Stimulated activated CD8-positive, alpha-beta memory T cell treated with anti-CD3 and anti-CD28 coated beads, Interleukin-4, amount 100 ng/mL, for 1 hour (primary cell): ENCODE measurements at regions not wholly inside any gene's neighbourhood (a gene's known extent, or its start where the extent isn't known, plus 50 kb on each side); places are given as distances from the start of the nearest gene placed in this dataset.
"Not testable (repeated sequence)": the region's sequence is repeated elsewhere in the genome, so short reads cannot be mapped to it uniquely, and the experiment has no call there.

Source experiments
- DNase-seq, 2 donors: peaks; one replicate each; pipeline ENCODE4 v3.0.0-alpha.2; 2020; ENCODE audit warnings: low read depth in 2 of 2, low spot score in 1 of 2

DNA sequence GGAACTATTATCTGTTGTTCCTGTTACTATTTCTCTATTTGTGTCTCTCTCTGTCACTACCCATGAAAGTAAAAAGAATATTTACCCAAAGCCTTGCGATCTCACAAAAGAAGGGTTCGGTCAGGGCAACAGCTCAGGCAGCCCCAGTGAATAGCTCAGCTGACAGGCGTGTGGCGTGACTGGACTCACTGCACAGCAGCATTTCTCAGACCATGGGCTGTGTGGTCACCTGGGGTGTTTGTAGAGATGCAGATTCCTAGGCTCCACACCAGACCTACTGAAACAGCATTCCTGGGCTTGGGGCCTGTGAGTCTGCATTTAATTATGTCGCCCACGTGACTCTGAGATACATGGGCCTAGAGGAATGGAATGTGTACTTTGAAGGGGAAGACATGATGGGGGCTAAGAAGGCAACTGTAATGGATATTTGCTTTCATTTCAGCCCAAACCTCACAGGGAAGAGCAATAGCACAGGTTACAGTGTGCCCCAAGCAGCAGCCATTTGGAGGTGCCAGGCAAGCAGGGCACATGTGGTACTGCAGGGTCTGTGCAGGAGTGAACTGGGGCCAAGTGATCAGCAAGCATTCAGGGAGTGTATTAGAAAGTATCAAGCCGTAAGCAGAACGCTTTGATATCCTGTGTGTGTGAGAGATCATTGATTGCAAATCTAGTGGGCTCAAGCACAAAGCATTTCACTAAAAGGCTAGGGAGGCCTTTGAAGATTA lies 90.4 kb upstream of the RBMS1 start:
- DNase-seq: no peak

DNA sequence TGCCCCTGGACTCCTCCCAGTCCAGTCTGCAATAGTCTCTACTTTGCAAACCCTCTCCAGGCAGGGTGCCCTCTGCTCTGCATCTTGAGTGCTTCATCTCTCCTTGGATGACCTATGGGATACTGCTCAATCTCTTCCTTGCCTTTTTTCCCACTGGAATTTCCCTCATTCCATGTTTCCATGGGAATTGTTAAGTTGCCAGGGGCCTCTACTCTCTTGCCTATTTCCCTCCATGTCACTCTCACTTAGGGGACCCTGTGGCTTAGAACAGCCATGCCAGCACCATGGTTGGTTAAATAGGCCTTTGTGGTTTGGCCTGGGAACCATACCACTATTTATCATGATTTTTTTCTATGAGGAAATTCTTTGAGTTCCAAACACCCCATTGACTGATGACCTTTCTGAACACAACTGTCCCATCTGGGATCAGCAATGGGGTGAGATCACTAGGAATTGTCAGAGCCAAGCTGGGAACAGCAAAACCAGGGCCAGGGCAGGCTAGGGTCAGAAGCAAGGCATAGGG lies 91.4 kb upstream of the RBMS1 start:
- DNase-seq: no peak

DNA sequence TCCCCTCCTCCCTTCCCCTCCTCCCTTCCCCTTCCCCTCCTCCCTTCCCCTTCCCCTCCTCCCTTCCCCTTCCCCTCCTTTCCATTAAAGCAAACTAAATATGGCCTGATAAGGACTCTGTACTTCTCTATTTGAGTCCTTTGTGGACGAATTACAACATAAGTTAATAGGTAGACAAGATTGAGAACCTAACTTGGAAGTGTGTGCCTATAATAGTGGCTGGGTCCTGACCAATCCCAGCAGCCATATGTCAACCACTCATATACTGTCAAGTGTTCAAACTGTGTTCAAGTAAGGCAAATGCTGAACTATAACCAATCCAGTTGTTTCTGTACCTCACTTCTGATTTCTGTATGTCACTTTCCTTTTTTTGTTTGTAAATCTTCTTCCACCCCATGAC lies 97.1 kb upstream of the RBMS1 start:
- DNase-seq: no peak

DNA sequence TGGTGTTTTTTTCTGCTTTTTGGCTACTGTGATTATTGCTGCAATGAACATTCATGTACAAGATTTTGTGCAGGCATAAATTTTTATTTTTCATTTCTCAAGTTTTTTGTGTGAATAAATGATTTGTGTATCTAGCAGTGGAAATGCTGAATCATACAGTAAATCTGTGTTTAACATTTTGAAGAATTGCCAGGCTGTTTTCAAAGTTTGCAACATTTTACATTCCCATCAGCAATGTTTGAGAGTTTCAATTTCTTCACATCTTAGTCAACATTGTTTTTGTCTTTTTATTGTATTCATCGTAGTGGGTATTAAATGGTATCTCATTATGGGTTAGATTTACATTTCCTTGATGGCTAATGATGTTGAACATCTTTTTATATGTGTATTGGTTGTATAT lies 98.8 kb upstream of the RBMS1 start:
- no peak for DNase-seq

DNA sequence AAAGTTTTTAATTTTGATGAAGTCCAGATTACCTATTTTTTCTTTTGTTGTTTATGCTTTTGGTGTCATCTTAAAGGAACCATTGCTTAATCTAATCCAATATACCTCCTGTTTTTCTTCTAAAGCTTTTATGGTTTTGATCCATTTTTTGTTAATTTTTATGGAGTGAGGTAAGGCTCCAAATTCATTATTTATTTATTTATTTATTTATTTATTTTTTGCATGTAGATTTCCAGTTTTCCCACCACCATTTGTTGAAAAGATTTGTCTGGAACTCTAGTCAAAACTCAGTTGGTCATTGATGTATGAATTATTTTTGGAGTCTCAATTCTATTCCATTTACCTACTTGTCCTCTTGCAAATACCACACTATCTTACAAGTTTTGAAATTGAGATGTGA lies 99.4 kb upstream of the RBMS1 start:
- no peak for DNase-seq

DNA sequence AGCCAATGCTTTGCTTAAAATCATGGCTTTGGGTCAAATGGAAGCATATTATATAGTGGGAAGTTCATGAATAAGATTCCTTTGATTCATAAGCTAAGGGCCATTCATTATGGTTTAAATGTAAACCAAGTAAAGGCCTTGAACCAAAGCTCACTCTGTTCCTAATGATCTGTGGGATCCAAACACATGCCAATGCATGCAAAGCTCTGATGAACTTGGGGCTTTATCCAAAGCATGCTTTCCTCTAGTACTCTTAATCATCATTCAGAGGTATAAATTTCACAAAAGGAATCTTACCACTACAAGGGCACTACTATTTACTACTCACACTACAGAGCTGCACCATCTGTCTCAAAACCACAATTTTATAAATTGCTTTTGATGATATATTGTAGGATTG lies 102.8 kb upstream of the RBMS1 start:
- no peak for DNase-seq

DNA sequence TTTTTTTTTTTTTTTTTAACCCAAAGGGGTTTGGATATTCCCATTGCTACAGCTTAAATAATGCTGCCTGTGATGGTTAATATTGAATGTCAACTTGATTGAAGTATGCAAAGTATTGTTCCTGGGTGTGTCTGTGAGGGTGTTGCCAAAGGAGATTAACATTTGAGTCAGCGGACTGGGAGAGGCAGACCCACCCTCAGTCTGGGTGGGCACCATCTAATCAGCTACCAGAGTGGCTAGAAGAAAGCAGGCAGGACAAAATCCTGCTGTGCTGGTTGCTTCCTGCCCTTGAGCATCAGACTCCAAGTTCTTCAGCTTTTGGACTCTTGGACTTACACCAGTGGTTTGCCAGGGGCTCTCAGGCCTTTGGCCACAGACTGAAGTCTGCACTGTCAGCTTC lies 106.8 kb upstream of the RBMS1 start:
- DNase-seq: not testable (repeated sequence)

DNA sequence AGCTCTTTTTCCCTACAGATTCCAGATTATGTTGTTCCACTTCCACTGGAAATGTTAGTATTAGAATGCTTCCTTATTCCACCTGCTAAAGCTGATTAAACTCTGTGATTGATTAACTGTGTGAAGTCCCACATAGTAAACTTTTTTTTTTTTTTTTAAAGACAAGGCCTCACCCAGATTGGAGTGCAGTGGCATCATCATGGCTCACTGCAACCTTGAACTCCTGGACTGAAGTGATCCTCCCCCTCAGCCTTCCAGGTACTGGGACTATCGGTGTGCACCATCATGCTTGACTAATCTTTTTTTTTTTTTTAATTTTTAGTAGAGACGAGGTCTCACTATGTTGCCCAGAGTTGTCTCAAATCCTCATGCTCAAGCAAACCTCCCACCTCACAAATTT lies 108.5 kb upstream of the RBMS1 start:
- no peak for DNase-seq

DNA sequence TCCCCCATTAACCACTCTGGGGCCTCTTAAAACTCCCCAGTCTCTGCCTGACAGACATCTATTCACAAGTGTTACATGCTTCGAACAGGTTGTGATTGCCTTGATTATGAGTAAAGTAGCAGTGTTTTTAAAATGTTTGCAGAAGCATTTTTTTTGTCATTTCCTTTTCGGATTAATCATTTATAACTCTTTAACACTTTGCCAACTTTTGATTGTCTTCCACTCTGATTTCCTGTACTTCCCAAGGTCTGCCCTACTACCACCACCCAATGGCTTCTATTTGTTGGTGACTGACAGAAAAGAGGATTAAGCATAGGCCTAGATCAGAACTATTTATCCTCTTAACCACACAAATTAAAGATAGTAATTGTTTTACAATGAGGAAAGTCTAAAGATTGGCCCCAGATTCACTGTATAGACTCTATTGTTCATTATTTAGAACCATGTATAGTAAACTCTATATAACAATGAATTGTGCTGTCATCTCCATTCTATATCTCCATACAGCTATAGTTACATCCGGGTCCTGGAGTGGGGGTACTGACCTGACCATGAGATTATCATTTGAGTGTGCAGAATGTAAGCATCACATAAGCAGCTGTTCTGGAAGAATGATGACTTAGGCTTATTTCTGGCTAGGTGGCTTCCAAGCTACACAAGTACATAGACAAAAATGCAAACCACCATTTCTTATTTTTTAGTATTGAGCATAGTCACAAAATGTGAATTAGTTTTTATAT lies 110.3 kb upstream of the RBMS1 start:
- no peak for DNase-seq

DNA sequence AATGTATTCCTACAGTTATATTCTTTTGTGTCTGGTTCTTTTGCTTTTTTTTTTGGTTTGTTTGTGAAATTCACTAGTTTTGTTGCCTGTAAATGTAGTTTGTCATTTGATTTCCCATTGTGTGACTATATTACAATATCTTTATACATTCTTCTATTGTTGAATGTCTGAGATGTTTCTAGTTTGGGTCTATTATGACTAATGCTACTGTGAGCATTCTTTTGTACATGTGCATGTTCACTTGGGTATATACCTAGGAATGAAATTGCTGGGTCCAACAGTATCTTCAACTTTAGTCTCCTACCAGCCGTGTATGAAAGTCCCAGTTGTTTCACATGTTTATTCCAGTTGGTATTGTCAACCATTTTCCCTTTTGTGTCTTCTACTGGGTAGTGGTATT lies 112.7 kb upstream of the RBMS1 start:
- DNase-seq: no peak

DNA sequence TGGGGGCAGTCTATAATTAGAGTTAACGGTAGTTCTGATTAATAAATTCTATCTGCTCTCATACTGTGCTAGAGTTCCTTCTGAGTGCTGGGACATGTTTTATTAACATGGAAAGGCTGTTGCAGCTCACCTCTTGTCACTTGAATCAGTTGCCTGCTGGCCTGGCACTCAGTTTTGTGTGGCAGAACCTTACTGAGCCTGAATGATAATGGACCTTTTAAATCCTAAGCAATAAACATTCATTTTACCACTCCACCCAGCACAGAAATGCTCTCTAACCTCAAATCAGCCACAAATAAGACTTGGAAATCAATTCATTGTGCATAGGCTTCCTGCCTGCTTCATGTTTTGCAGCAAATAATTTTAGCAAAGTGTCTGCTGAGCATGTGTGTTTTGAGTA lies 115.0 kb upstream of the RBMS1 start:
- DNase-seq: no peak

DNA sequence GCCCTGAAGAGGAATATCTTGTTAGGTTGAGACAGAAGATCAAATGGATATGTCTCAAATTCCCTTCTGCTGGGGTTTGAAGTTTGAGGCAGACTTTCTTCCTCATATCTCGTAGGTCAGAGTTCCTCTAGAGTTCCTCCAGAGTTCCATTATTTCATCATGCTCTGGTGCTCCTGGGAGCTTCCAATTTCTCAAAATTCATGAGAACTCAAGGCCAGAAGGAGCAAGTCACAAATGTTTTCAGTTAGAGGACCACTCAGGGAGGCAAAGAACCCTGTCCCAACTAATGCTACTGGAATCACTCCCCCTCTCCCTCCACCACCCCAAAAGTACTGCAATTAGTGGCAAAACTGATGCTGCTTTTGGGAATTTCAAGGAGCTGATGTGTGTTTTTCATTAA lies 115.7 kb upstream of the RBMS1 start:
- no peak for DNase-seq

DNA sequence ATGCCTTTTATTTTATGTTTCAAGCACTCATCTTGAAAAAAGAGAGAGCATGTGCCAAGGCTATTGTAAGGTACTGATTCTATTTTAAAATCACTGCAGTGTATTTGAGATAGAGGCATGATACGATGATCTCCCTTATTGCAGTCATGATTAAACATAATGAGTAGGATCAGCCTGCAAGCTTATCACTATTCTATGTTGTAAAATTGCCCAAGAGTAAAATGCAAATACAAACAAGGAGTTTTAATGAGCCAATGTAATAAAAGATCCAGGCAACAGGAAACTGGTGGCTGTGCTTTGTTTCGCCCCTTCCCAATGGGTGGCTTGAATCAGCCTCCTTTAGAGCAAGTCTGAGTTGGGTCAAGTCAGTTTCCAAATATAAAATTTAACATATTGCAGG lies 116.4 kb upstream of the RBMS1 start:
- no peak for DNase-seq

DNA sequence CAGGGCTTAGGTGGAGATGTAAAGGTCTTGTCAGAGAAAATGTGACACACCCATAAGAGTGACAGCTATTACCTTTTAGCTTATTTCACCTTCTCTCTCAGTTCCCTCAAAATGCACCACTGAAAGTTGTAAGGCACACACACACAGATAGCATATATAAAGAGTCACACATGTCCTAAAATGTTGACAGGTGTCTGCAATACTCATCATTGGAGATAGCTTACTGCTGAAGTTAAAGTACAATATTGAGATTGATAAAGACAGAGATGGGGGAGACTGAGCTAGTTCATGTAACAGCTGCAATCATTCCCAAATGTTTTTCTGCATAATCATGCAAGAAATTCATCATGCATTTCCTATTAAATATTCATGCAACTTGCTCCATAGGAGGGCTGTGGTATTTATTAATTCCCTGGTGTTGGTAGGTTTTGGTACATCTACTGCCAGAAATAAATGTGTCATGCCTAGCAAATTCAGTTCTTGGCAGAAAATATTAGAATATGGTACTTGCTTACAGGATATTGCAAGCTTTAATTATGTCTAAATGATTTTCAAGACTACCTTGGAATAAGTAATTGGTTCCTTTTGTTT lies 118.8 kb upstream of the RBMS1 start:
- DNase-seq: no peak

DNA sequence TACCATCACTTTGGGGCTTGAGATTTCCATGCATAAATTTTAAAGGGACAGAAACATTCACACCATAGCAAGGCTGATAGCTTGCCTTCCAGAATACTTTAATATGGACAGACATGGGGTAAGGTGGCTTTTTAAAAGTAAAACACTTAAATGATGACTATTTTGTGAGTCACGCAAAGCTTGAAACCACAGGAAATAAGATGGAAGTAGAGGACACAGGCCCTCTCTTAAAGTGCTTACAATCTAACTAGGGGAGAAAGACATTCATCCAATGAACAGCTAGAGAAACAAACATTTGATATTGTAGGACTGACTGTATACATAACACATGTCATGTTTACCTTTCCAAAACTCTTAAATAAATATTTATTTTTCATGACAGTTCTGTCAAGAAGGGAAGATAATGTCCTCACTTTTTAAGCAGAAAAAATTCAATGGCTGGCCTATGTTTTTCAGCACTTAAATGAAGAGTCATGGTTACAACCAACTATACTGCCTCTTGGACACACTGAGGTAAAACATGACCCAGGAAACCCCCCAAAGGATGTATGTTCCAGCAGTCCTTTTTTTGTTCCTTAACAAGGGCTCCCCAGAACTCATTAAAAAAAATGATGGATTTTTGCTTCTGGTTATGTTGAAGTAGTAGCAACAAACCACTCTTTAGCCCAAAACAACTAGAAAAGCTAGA lies 120.0 kb upstream of the RBMS1 start:
- no peak for DNase-seq

DNA sequence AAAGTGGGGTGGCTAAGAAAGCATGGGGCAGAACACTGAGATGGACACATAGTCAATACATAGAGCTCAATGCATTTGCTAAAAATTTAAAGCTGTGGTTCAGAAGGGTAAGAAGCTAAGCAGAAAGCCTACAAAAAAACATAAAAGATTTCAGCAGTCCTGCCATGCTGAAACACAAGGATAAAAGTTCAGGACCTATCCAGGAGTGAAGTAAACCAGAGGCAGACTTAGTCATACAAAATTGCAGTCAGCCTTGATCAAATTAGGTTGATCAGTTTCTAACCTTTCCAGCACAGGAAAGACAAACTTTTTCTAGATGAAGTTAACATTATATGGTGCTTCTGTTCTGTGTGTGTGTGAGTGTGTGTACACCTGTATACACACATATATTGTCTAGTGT lies 120.8 kb upstream of the RBMS1 start:
- DNase-seq: no peak

DNA sequence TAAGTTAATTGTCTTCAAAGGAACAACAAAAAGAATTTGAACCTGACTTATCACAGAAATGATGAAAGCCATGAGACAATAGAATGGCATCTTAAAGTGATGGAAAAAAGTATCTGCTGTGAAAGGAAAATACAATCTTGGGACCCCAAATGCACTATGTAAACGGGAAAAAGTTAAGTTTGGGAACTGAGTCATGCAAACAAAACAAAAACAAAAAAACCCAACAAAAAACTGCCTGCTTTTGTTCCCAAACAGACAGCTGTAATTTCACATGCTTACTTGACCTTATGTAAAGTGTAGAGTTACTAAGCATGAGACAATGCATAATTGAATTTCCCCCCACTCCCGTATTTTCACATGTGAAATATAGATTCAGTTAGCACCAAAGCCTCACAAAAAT lies 122.1 kb upstream of the RBMS1 start:
- no peak for DNase-seq

DNA sequence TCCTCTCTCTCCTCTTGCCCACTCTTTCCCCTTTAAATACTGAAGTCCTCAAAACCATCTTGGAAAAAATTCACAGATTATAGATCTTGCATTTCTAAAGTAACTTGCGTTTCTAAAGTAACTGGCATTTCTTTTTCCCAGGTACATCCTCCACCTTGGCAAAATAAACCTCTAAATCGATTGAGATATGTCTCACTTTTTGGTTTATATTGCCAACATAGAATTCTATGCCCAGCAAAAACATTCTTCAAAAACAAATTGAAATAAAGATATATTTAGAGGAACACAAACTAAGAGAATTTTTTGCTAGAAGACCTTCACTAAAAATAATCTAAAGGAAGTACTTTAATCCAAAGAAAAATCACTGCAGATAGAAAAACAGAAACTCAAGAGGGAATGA lies 122.5 kb upstream of the RBMS1 start:
- DNase-seq: no peak

DNA sequence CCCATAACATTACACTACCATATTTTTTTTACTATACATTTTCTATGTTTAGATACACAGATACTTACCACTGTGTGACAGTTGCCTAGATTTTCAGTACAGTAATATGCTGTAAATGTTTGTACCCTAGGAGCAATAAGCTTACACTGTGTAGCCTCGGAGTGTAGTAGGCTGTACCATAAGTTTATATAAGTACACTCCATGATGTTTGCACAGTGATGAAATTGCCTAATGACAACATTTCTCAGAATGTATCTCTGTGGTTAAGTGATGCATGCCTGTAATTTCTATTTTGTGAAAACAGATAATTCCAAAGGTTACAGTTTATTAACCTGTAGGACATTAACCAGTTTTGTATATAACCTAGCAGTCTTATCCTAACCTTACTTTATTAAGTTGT lies 128.1 kb upstream of the RBMS1 start:
- no peak for DNase-seq

DNA sequence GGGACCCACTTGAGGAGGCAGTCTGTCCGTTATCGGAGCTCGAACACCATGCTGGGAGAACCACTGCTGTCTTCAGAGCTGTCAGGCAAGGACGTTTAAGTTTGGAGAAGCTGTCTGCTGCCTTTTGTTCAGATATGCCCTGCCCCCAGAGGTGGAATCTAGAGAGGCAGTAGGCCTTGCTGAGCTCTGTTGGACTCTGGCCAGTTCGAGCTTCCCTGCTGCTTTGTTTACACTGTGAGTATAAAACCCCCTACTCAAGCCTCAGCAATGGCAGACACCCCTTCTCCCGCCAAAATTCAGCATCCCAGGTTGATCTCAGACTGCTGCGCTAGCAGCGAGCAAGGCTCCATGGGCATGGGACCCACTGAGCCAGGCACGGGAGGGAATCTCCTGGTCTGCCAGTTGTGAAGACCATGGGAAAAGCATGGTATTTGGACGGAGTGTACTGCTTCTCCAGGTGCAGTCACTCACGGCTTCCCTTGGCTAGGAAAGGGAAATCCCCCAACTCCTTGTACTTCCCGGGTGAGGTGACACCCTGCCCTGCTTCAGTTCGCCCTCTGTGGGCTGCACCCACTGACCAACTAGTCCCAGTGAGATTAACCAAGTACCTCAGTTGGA lies 134.5 kb upstream of the RBMS1 start:
- DNase-seq: not testable (repeated sequence)

DNA sequence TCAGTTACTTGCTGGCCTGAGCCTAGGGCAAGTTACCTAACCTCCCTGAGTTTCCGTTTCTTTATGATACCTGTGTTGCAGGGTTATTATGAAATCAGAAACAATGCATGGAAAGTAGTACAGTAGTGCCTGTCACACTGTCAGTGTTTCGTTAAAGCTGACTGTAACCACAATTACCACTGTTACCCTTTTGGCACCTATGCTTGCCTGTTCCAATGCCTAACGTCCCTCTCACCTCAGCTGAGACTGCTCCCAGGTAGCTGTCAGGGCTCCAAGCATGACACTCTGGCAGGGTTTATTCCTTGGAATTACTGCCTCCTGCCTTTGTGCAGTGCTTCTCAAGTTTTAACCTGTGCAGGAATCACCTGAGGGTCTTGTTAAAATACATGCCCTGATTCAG lies 135.2 kb upstream of the RBMS1 start:
- no peak for DNase-seq
